Lung (tissue), 11 donors: ENCODE measurements at regions not wholly inside any gene's neighbourhood (a gene's known extent, or its start where the extent isn't known, plus 50 kb on each side); places are given as distances from the start of the nearest gene placed in this dataset.
A peak's percentile ranks its signal among the peaks of the same experiment; 100 is the strongest.

Experiments
- ATAC-seq: fragments of 200-7000 bp; cut with Tn5 transposase; one replicate; pipeline ENCODE4 v1.9.1; 2020; ENCODE audit warnings: moderate number of reproducible peaks; ENCODE audit not compliant: insufficient read depth, low FRiP score
- DNase-seq, 3 donors: peaks; one replicate each; pipeline ENCODE4 v3.0.0-alpha.2; 2013 to 2017
- H3K27ac ChIP-seq, 2 donors: one replicate each; pipeline ENCODE4 v1.5.1; 2013; ENCODE audit warnings: mild to moderate bottlenecking in 2 of 2, moderate library complexity in 2 of 2, control low read depth in 1 of 2, inconsistent platforms in 1 of 2, low read depth in 1 of 2, low read length in 1 of 2
- H3K27me3 ChIP-seq, 3 donors: one replicate each; pipeline ENCODE4 v1.5.1; 2013; ENCODE audit warnings: low read length in 2 of 3; ENCODE audit not compliant: control insufficient read depth in 3 of 3, insufficient read depth in 3 of 3
- H3K36me3 ChIP-seq, 4 donors: one replicate each; pipeline ENCODE4 v1.5.1; 2013; ENCODE audit warnings: low read length in 4 of 4, mild to moderate bottlenecking in 1 of 4, moderate library complexity in 1 of 4; ENCODE audit not compliant: control insufficient read depth in 4 of 4, insufficient read depth in 4 of 4
- H3K4me1 ChIP-seq, 5 donors: one replicate each; pipeline ENCODE4 v1.5.1; 2013; ENCODE audit warnings: low read length in 5 of 5, mild to moderate bottlenecking in 2 of 5, moderate library complexity in 1 of 5; ENCODE audit not compliant: control insufficient read depth in 5 of 5, insufficient read depth in 5 of 5
- H3K4me3 ChIP-seq: one replicate; pipeline ENCODE4 v1.5.1; 2013; ENCODE audit warnings: mild to moderate bottlenecking, control low read depth, moderate library complexity
- H3K9ac ChIP-seq, 2 donors: one replicate each; pipeline ENCODE4 v1.5.1; 2013; ENCODE audit warnings: low read length in 2 of 2, control low read depth in 1 of 2; ENCODE audit not compliant: insufficient read depth in 1 of 2
- H3K9me3 ChIP-seq, 4 donors: one replicate each; pipeline ENCODE4 v1.5.1; 2013; ENCODE audit warnings: low read length in 3 of 4, mild to moderate bottlenecking in 1 of 4, moderate library complexity in 1 of 4; ENCODE audit not compliant: control insufficient read depth in 4 of 4, insufficient read depth in 3 of 4
- CTCF ChIP-seq: IDR thresholded peaks from 2 replicates; pipeline ENCODE4 v1.5.1; 2012; ENCODE audit warnings: mild to moderate bottlenecking; ENCODE audit errors: control extremely low read depth, extremely low read depth
- WGBS, 2 donors: extraction: QIAGEN DNeasy Blood & Tissue Kit; methylation state at CpG; one replicate each; pipeline ENCODE4 v1.1.7; 2013; 5-methylcytosine and 5-hydroxymethylcytosine counted together
- donor health status: control.
- donor health status: control.
- donor health status: Bipolar disorder and iron deficiency.
- donor health status: healthy.
- donor health status: DM: yes; HTN: yes; CAD: no.

GRCh38 chr11:70016666-70017367, 61.3 kb upstream of the ANO1 start:
- H3K27me3 ChIP-seq: no peaks in the 10 kb centered on the region
- peaks cover 0 to 19% (median 6%) of the 10 kb centered on the region in 5 donors for H3K4me1 ChIP-seq
- H3K9ac ChIP-seq: no peak overlapping the region
- 51 to 58% methylated on average over 14 of the region's 14 CpGs for WGBS, 2 donors
- H3K36me3 ChIP-seq: no peaks in the 10 kb centered on the region
- H3K27ac ChIP-seq: no peak overlapping the region
- ATAC-seq (no peak), DNase-seq (no peak)
- H3K9me3 ChIP-seq: peaks cover 0 to 5% (median 0%) of the 10 kb centered on the region in 4 donors
- TF ChIP-seq CTCF: no peak
- H3K4me3 ChIP-seq: no peak overlapping the region

GRCh38 chr11:70018816-70019215, 59.3 kb upstream of the ANO1 start:
- no peak for DNase-seq
- TF ChIP-seq CTCF: no peak
- 88 to 89% methylated on average over 6 of the region's 6 CpGs for WGBS, 2 donors

GRCh38 chr11:70019576-70020011, 58.5 kb upstream of the ANO1 start:
- Histone ChIP-seq H3K36me3 (no peaks in the 10 kb centered on the region), H3K4me1 (peaks cover 0 to 19% (median 6%) of the 10 kb centered on the region in 5 donors), H3K9me3 (peaks cover 0 to 9% (median 0%) of the 10 kb centered on the region in 4 donors), H3K4me3 (no peak overlapping the region), H3K27ac (peak overlapping the region in 1 of 2 donors; percentile 14), H3K9ac (no peak overlapping the region), H3K27me3 (no peaks in the 10 kb centered on the region)
- DNase-seq (peak in 1 of 3 donors; percentile 8), ATAC-seq (no peak)
- 73 to 74% methylated on average over 8 of the region's 8 CpGs for WGBS, 2 donors
- no peak for TF ChIP-seq CTCF

More at GRCh38 chr11:70018816-70019215, 59.3 kb upstream of the ANO1 start:
- H3K36me3 ChIP-seq: no peaks in the 10 kb centered on the region
- H3K9me3 ChIP-seq: peaks cover 0 to 9% (median 0%) of the 10 kb centered on the region in 4 donors
- no peaks in the 10 kb centered on the region for H3K27me3 ChIP-seq
- H3K27ac ChIP-seq: no peak overlapping the region
- no peak overlapping the region for H3K9ac ChIP-seq
- ATAC-seq: no peak
- H3K4me1 ChIP-seq: peaks cover 0 to 19% (median 6%) of the 10 kb centered on the region in 5 donors
- no peak overlapping the region for H3K4me3 ChIP-seq
